ENCODE measurements at regions not wholly inside any gene's neighbourhood (a gene's known extent, or its start where the extent isn't known, plus 50 kb on each side); places are given as distances from the start of the nearest gene placed in this dataset.

- TF ChIP-seq TAF1 (IDR thresholded peaks at IDR 0.05; ENCODE audit: borderline replicate concordance, insufficient read depth, low read length) (no peak), SIN3A (IDR thresholded peaks at IDR 0.05; ENCODE audit: borderline replicate concordance, insufficient read depth, low read length) (no peak), FOXP2 (optimal IDR thresholded peaks at IDR 0.05; ENCODE audit: borderline replicate concordance, extremely low read depth, extremely low read length, insufficient read depth) (no peak), REST (IDR thresholded peaks at IDR 0.05; ENCODE audit: insufficient read depth in 1 of 2, low read depth in 2 of 2, low read length in 2 of 2) (no peak), POLR2AphosphoS5 (IDR thresholded peaks at IDR 0.05; ENCODE audit: low read depth, low read length) (no peak)
Measured at GRCh38 chr20:61109221-61109805, 142.7 kb upstream of the CDH4 start.

- TF ChIP-seq REST (IDR thresholded peaks at IDR 0.05; ENCODE audit: insufficient read depth in 1 of 2, low read depth in 2 of 2, low read length in 2 of 2): no peak
- no peak for TF ChIP-seq SIN3A (IDR thresholded peaks at IDR 0.05; ENCODE audit: borderline replicate concordance, insufficient read depth, low read length)
- TF ChIP-seq FOXP2 (optimal IDR thresholded peaks at IDR 0.05; ENCODE audit: borderline replicate concordance, extremely low read depth, extremely low read length, insufficient read depth): no peak
- no peak for TF ChIP-seq POLR2AphosphoS5 (IDR thresholded peaks at IDR 0.05; ENCODE audit: low read depth, low read length)
- TF ChIP-seq TAF1 (IDR thresholded peaks at IDR 0.05; ENCODE audit: borderline replicate concordance, insufficient read depth, low read length): no peak
Measured at GRCh38 chr20:61112515-61112914, 139.5 kb upstream of the CDH4 start.

- TF ChIP-seq SIN3A (IDR thresholded peaks at IDR 0.05; ENCODE audit: borderline replicate concordance, insufficient read depth, low read length) (no peak), FOXP2 (optimal IDR thresholded peaks at IDR 0.05; ENCODE audit: borderline replicate concordance, extremely low read depth, extremely low read length, insufficient read depth) (no peak), TAF1 (IDR thresholded peaks at IDR 0.05; ENCODE audit: borderline replicate concordance, insufficient read depth, low read length) (no peak), REST (IDR thresholded peaks at IDR 0.05; ENCODE audit: insufficient read depth in 1 of 2, low read depth in 2 of 2, low read length in 2 of 2) (no peak), POLR2AphosphoS5 (IDR thresholded peaks at IDR 0.05; ENCODE audit: low read depth, low read length) (no peak)
Measured at GRCh38 chr20:61113731-61114130, 138.3 kb upstream of the CDH4 start.

GRCh38 chr20:61114493-61115175 lies 137.4 kb upstream of the CDH4 start:
- TF ChIP-seq REST (IDR thresholded peaks at IDR 0.05; ENCODE audit: insufficient read depth in 1 of 2, low read depth in 2 of 2, low read length in 2 of 2): no peak

Data from PFSK-1 (cell line).